ENCODE measurements at regions not wholly inside any gene's neighbourhood (a gene's known extent, or its start where the extent isn't known, plus 50 kb on each side); places are given as distances from the start of the nearest gene placed in this dataset.

- no peak for DNase-seq (ENCODE audit: low read depth in 1 of 2, low spot score in 1 of 2)
- H3K4me3 ChIP-seq (replicated peaks; ENCODE audit: insufficient read depth, low read length) = no peak overlapping the region
- H3K27me3 ChIP-seq (ENCODE audit: insufficient read depth, poor library complexity, severe bottlenecking) = peaks cover 2% of the 10 kb centered on the region
- TF ChIP-seq REST (IDR thresholded peaks at IDR 0.05; ENCODE audit: insufficient replicate concordance, low read depth) = no peak
- TF ChIP-seq POLR2AphosphoS5 (IDR thresholded peaks at IDR 0.05; ENCODE audit: low read depth) = no peak
- no peak for TF ChIP-seq CTCF (IDR thresholded peaks at IDR 0.05; ENCODE audit: insufficient read depth, low read length)
- TF ChIP-seq SPI1 (IDR thresholded peaks at IDR 0.05; ENCODE audit: borderline replicate concordance, low read depth) = no peak
- TF ChIP-seq GABPA (IDR thresholded peaks at IDR 0.05; ENCODE audit: low read depth) = no peak
- no peak overlapping the region for H3K27ac ChIP-seq (replicated peaks)
Measured at GRCh38 chr14:26218861-26219260, 379.0 kb downstream of the NOVA1 start.

- no peak for DNase-seq (ENCODE audit: low read depth in 1 of 2, low spot score in 1 of 2)
- H3K27me3 ChIP-seq (ENCODE audit: insufficient read depth, poor library complexity, severe bottlenecking) = peaks cover 2% of the 10 kb centered on the region
Measured at GRCh38 chr14:26217778-26218177, 380.1 kb downstream of the NOVA1 start.

GRCh38 chr14:26216786-26217185 is 381.0 kb downstream of the NOVA1 start:
- no peak for DNase-seq (ENCODE audit: low read depth in 1 of 2, low spot score in 1 of 2)
- Histone ChIP-seq H3K27ac (replicated peaks) (no peak overlapping the region), H3K27me3 (ENCODE audit: insufficient read depth, poor library complexity, severe bottlenecking) (peaks cover 2% of the 10 kb centered on the region), H3K4me3 (replicated peaks; ENCODE audit: insufficient read depth, low read length) (no peak overlapping the region)
- no peak for TF ChIP-seq CTCF (IDR thresholded peaks at IDR 0.05; ENCODE audit: insufficient read depth, low read length)
- no peak for TF ChIP-seq POLR2AphosphoS5 (IDR thresholded peaks at IDR 0.05; ENCODE audit: low read depth)
- TF ChIP-seq REST (IDR thresholded peaks at IDR 0.05; ENCODE audit: insufficient replicate concordance, low read depth) = no peak
- no peak for TF ChIP-seq SPI1 (IDR thresholded peaks at IDR 0.05; ENCODE audit: borderline replicate concordance, low read depth)
- no peak for TF ChIP-seq GABPA (IDR thresholded peaks at IDR 0.05; ENCODE audit: low read depth)

More at GRCh38 chr14:26217778-26218177, 380.1 kb downstream of the NOVA1 start:
- H3K4me3 ChIP-seq (replicated peaks; ENCODE audit: insufficient read depth, low read length) = no peak overlapping the region
- no peak for TF ChIP-seq POLR2AphosphoS5 (IDR thresholded peaks at IDR 0.05; ENCODE audit: low read depth)
- TF ChIP-seq CTCF (IDR thresholded peaks at IDR 0.05; ENCODE audit: insufficient read depth, low read length) = no peak
- TF ChIP-seq REST (IDR thresholded peaks at IDR 0.05; ENCODE audit: insufficient replicate concordance, low read depth) = no peak
- no peak for TF ChIP-seq SPI1 (IDR thresholded peaks at IDR 0.05; ENCODE audit: borderline replicate concordance, low read depth)
- no peak for TF ChIP-seq GABPA (IDR thresholded peaks at IDR 0.05; ENCODE audit: low read depth)
- H3K27ac ChIP-seq (replicated peaks) = no peak overlapping the region
